H1 (cell line): ENCODE measurements at regions not wholly inside any gene's neighbourhood (a gene's known extent, or its start where the extent isn't known, plus 50 kb on each side); places are given as distances from the start of the nearest gene placed in this dataset.

Source experiments
- CTCF ChIA-PET: fragments of 300-600 bp; sonication (Branson Sonifier 250); formaldehyde crosslinking; loops from one replicate; lab custom pipeline; 2021; ENCODE audit not compliant: partially characterized antibody; lab: Charles Lee
- POLR2A ChIA-PET: fragments of 300-600 bp; sonication (Branson Sonifier 250); formaldehyde crosslinking; loops from one replicate; lab custom pipeline; 2021; ENCODE audit warnings: inconsistent platforms; ENCODE audit not compliant: partially characterized antibody; lab: Charles Lee
- DNase-seq, 2 experiments: peaks; one replicate each; pipeline versions ENCODE4 v3.0.0 to v3.0.0-alpha.2; 2010 to 2022; ENCODE audit warnings: low spot score in 2 of 2, low read depth in 1 of 2, mixed read lengths in 1 of 2
- FAIRE-seq: peaks from 2 replicates; lab custom pipeline; 2011; peaks lifted over from hg19 to GRCh38; lab: Jason Lieb, UNC
- H2AFZ ChIP-seq: 2 replicates; pipeline ENCODE4 v1.8.1; 2012; ENCODE audit warnings: low read length, inconsistent platforms
- H2AK5ac ChIP-seq: 2 replicates; pipeline ENCODE4 v1.6.1; 2013; ENCODE audit warnings: low read depth, low read length
- H2BK120ac ChIP-seq: replicated peaks from 2 replicates; pipeline ENCODE3; 2013; ENCODE audit warnings: low read depth, low read length, inconsistent platforms
- H2BK12ac ChIP-seq: 2 replicates; pipeline ENCODE4 v1.6.1; 2013; ENCODE audit warnings: low read depth, low read length
- H2BK15ac ChIP-seq: 2 replicates; pipeline ENCODE4 v1.6.1; 2013; ENCODE audit warnings: low read length
- H2BK20ac ChIP-seq: 2 replicates; pipeline ENCODE4 v1.6.1; 2013; ENCODE audit warnings: low read length
- H2BK5ac ChIP-seq: 2 replicates; pipeline ENCODE4 v1.6.1; 2013; ENCODE audit warnings: low read depth, low read length
- H3K14ac ChIP-seq: 2 replicates; pipeline ENCODE4 v1.6.1; 2013; ENCODE audit warnings: inconsistent platforms; ENCODE audit not compliant: insufficient read length
- H3K18ac ChIP-seq: 2 replicates; pipeline ENCODE4 v1.6.1; 2013; ENCODE audit warnings: low read length; ENCODE audit errors: extremely low read depth
- H3K23ac ChIP-seq: 2 replicates; pipeline ENCODE4 v1.6.1; 2013; ENCODE audit warnings: inconsistent platforms; ENCODE audit not compliant: insufficient read length
- H3K23me2 ChIP-seq: 2 replicates; pipeline ENCODE4 v1.6.1; 2013; ENCODE audit warnings: low read depth, low read length
- H3K27ac ChIP-seq: 2 replicates; pipeline ENCODE4 v1.6.1; 2011; ENCODE audit warnings: low read depth, low read length, inconsistent platforms
- H3K27me3 ChIP-seq, 4 experiments: replicated peaks in 1 of 4; 1 replicate in 1 of 4; 2 replicates in 3 of 4; pipeline versions ENCODE4 v1.6.1 to v1.8.1; 2011 to 2013; ENCODE audit warnings: low read length in 3 of 4, mild to moderate bottlenecking in 3 of 4, inconsistent platforms in 2 of 4, mixed read lengths in 2 of 4, moderate library complexity in 1 of 4; ENCODE audit not compliant: control insufficient read depth in 3 of 4, insufficient read depth in 3 of 4; ENCODE audit errors: extremely low read depth in 1 of 4
- H3K36me3 ChIP-seq, 4 experiments: 2 replicates each; pipeline versions ENCODE4 v1.6.1 to v1.8.1; 2011 to 2013; ENCODE audit warnings: mild to moderate bottlenecking in 4 of 4, low read length in 3 of 4, moderate library complexity in 2 of 4, control low read depth in 1 of 4, inconsistent platforms in 1 of 4; ENCODE audit not compliant: insufficient read depth in 4 of 4, control insufficient read depth in 2 of 4
- H3K4ac ChIP-seq: replicated peaks from 2 replicates; pipeline ENCODE3; 2013; ENCODE audit warnings: low read length, low read depth, mixed read lengths, inconsistent platforms; ENCODE audit not compliant: insufficient read length
- H3K4me1 ChIP-seq, 4 experiments: replicated peaks in 1 of 4; 1 replicate in 1 of 4; 2 replicates in 3 of 4; pipeline versions ENCODE4 v1.6.1 to v1.8.1; 2011 to 2013; ENCODE audit warnings: low read length in 3 of 4, inconsistent platforms in 2 of 4, mixed read lengths in 1 of 4; ENCODE audit not compliant: insufficient read depth in 4 of 4, control insufficient read depth in 3 of 4
- H3K4me2 ChIP-seq, 2 experiments: 2 replicates each; pipeline versions ENCODE4 v1.6.1 to v1.8.1; 2011 to 2013; ENCODE audit warnings: low read depth in 2 of 2, low read length in 2 of 2, control low read depth in 1 of 2, inconsistent platforms in 1 of 2, mild to moderate bottlenecking in 1 of 2; ENCODE audit not compliant: insufficient read depth in 1 of 2
- H3K4me3 ChIP-seq, 4 experiments: fragments of 200-600, 300-600 bp in 1 of 4; sonication (generic), shearing (Covaris generic), sonication (Bioruptor Twin) in 1 of 4; 2 replicates each; pipeline versions ENCODE4 v1.5.1 to v1.8.1; 2011 to 2016; ENCODE audit warnings: low read length in 4 of 4, low read depth in 3 of 4, control low read depth in 2 of 4, inconsistent platforms in 2 of 4, mild to moderate bottlenecking in 2 of 4, mixed read lengths in 1 of 4, moderate library complexity in 1 of 4; ENCODE audit not compliant: insufficient read depth in 2 of 4; ENCODE audit errors: extremely low read depth in 1 of 4
- H3K56ac ChIP-seq: replicated peaks from 2 replicates; pipeline ENCODE3; 2013; ENCODE audit warnings: low read depth, mild to moderate bottlenecking, mixed read lengths, low read length, inconsistent platforms; ENCODE audit not compliant: insufficient read length
- H3K79me1 ChIP-seq: 2 replicates; pipeline ENCODE4 v1.6.1; 2013; ENCODE audit warnings: low read depth, low read length, control low read depth
- H3K79me2 ChIP-seq, 2 experiments: 2 replicates each; pipeline versions ENCODE4 v1.6.1 to v1.8.1; 2012 to 2013; ENCODE audit warnings: low read length in 2 of 2, mild to moderate bottlenecking in 2 of 2, inconsistent platforms in 1 of 2; ENCODE audit not compliant: insufficient read depth in 2 of 2, control insufficient read depth in 1 of 2
- H3K9ac ChIP-seq, 4 experiments: replicated peaks in 1 of 4; 1 replicate in 1 of 4; 2 replicates in 3 of 4; pipeline versions ENCODE4 v1.6.1 to v1.8.1; 2011 to 2013; ENCODE audit warnings: low read depth in 3 of 4, low read length in 3 of 4, control low read depth in 2 of 4, mild to moderate bottlenecking in 2 of 4, moderate library complexity in 2 of 4, inconsistent platforms in 1 of 4; ENCODE audit errors: extremely low read depth in 1 of 4
- H3K9me3 ChIP-seq, 2 experiments: 2 replicates each; pipeline versions ENCODE4 v1.6.1 to v1.8.1; 2012 to 2013; ENCODE audit warnings: mild to moderate bottlenecking in 2 of 2, moderate library complexity in 2 of 2, control low read depth in 1 of 2, inconsistent platforms in 1 of 2, low read depth in 1 of 2, low read length in 1 of 2, mixed read lengths in 1 of 2; ENCODE audit not compliant: insufficient read depth in 2 of 2
- H4K20me1 ChIP-seq, 2 experiments: replicated peaks in 1 of 2; 2 replicates each; pipeline versions ENCODE3 to v1.8.1; 2011 to 2013; ENCODE audit warnings: inconsistent platforms in 2 of 2, low read length in 2 of 2, mild to moderate bottlenecking in 1 of 2; ENCODE audit not compliant: insufficient read depth in 2 of 2, control insufficient read depth in 1 of 2
- H4K5ac ChIP-seq: 2 replicates; pipeline ENCODE4 v1.6.1; 2013; ENCODE audit warnings: low read length, low read depth, mixed read lengths, inconsistent platforms; ENCODE audit not compliant: insufficient read length
- H4K8ac ChIP-seq: 2 replicates; pipeline ENCODE4 v1.8.0; 2013; ENCODE audit warnings: mild to moderate bottlenecking, moderate library complexity, low read length, inconsistent platforms; ENCODE audit not compliant: insufficient read depth; ENCODE audit errors: extremely low read depth
- H4K91ac ChIP-seq: replicated peaks from 2 replicates; pipeline ENCODE3; 2013; ENCODE audit warnings: low read length, mixed read lengths, inconsistent platforms; ENCODE audit not compliant: insufficient read length
- ATF3 ChIP-seq: IDR thresholded peaks from 2 replicates; pipeline ENCODE4 v1.6.1; 2011; ENCODE audit warnings: low read depth, mild to moderate bottlenecking, low read length; ENCODE audit not compliant: insufficient read depth
- BACH1 ChIP-seq: IDR thresholded peaks from 2 replicates; pipeline ENCODE4 v1.6.1; 2012; ENCODE audit warnings: low read length, improper control_type of control experiment
- CREB1 ChIP-seq: IDR thresholded peaks from 2 replicates; pipeline ENCODE4 v1.6.1; 2012; ENCODE audit warnings: inconsistent platforms
- KDM4A ChIP-seq: IDR thresholded peaks from one replicate; pipeline ENCODE4 v1.7.1; 2012; ENCODE audit warnings: low read depth, mild to moderate bottlenecking, moderate library complexity, low read length, inconsistent platforms; ENCODE audit not compliant: severe bottlenecking
- MAFK ChIP-seq: IDR thresholded peaks from 2 replicates; pipeline ENCODE4 v1.6.1; 2012; ENCODE audit warnings: low read depth, mild to moderate bottlenecking, improper control_type of control experiment, low read length
- POU5F1 ChIP-seq: IDR thresholded peaks from 2 replicates; pipeline ENCODE4 v1.6.1; 2011; ENCODE audit warnings: low read depth, mild to moderate bottlenecking, low read length, moderate library complexity
- RFX5 ChIP-seq: IDR thresholded peaks from 2 replicates; pipeline ENCODE4 v1.6.1; 2011; ENCODE audit warnings: low read depth, low read length, improper control_type of control experiment, borderline replicate concordance
- SIRT6 ChIP-seq: IDR thresholded peaks from one replicate; pipeline ENCODE4 v1.7.1; 2012; ENCODE audit warnings: low read length, inconsistent platforms
- SRF ChIP-seq: IDR thresholded peaks from 2 replicates; pipeline ENCODE4 v1.6.1; 2011; ENCODE audit warnings: mild to moderate bottlenecking, low read depth, low read length, moderate library complexity
- TBP ChIP-seq: IDR thresholded peaks from 2 replicates; pipeline ENCODE4 v1.6.1; 2011; ENCODE audit warnings: low read depth, low read length, improper control_type of control experiment
- WGBS, 2 experiments: shearing (Covaris generic) in 1 of 2; methylation state at CpG; one replicate each; pipeline versions ENCODE4 v1.1.6 to v1.1.7; 2013 to 2015; ENCODE audit warnings: low lambda C conversion rate in 2 of 2, mixed read lengths in 2 of 2, inconsistent platforms in 1 of 2, low coverage in 1 of 2, missing lambda C conversion rate in 1 of 2; ENCODE audit not compliant: insufficient replicate concordance in 2 of 2, insufficient coverage in 1 of 2, insufficient read length in 1 of 2; ENCODE audit errors: extremely low coverage in 1 of 2, missing lambda C conversion rate in 1 of 2; 5-methylcytosine and 5-hydroxymethylcytosine counted together

- H3K27ac ChIP-seq, result no peak overlapping the region
- H4K20me1 ChIP-seq, result no peaks in the 10 kb centered on the region
- H2AFZ ChIP-seq, result no peak overlapping the region
- H3K27me3 ChIP-seq, result no peaks in the 10 kb centered on the region
- no peak overlapping the region for H3K18ac ChIP-seq
- no peak overlapping the region for H3K4me3 ChIP-seq
- POLR2A ChIA-PET, result no interaction called here
- H3K4me1 ChIP-seq, result no peaks in the 10 kb centered on the region
- no peak overlapping the region for H2BK20ac ChIP-seq
- H3K4ac ChIP-seq, result no peak overlapping the region
- H4K5ac ChIP-seq, result no peak overlapping the region
- H3K79me1 ChIP-seq, result no peaks in the 10 kb centered on the region
- no peak overlapping the region for H2BK15ac ChIP-seq
- H3K14ac ChIP-seq, result no peak overlapping the region
- H3K23me2 ChIP-seq, result no peaks in the 10 kb centered on the region
- no peak overlapping the region for H2BK120ac ChIP-seq
- H2BK12ac ChIP-seq, result no peak overlapping the region
- no peak for TF ChIP-seq SRF
- TF ChIP-seq RFX5, result no peak
- TF ChIP-seq POU5F1, result no peak
- TF ChIP-seq ATF3, result no peak
- no peak for TF ChIP-seq CREB1
- no peak for TF ChIP-seq SIRT6
- TF ChIP-seq KDM4A, result no peak
- TF ChIP-seq TBP, result no peak
- no peak for TF ChIP-seq BACH1
- no peak for TF ChIP-seq MAFK
- TF ChIP-seq, all 59 proteins: peak for 0
- Histone ChIP-seq H3K9me3 (peaks cover 0 to 4% of the 10 kb centered on the region in 2 experiments; a peak in 1 of 4 replicates), H3K4me2 (no peak overlapping the region), H3K23ac (no peak overlapping the region), H4K8ac (no peak overlapping the region), H2BK5ac (no peak overlapping the region), H4K91ac (no peak overlapping the region), H3K9ac (no peak overlapping the region), H3K79me2 (no peaks in the 10 kb centered on the region), H2AK5ac (no peak overlapping the region), H3K36me3 (no peaks in the 10 kb centered on the region), H3K56ac (no peak overlapping the region)
- 92% methylated on average over 2 of the region's 2 CpGs; no CpG with 5 or more reads in 1 of the 2 experiments for WGBS, 2 experiments
- DNase-seq (no peak), FAIRE-seq (no peak)
- CTCF ChIA-PET, result no interaction called here
Measured at GRCh38 chr5:20985754-20986153, 997.8 kb upstream of the CDH18 start.
